HL-60 (cell line): ENCODE measurements at regions not wholly inside any gene's neighbourhood (a gene's known extent, or its start where the extent isn't known, plus 50 kb on each side); places are given as distances from the start of the nearest gene placed in this dataset.

Source experiments
- CTCF ChIP-seq: IDR thresholded peaks from one replicate; pipeline ENCODE4 v1.5.1; 2011; ENCODE audit warnings: low read length, control low read depth, inconsistent platforms; ENCODE audit not compliant: insufficient read depth
- GABPA ChIP-seq: IDR thresholded peaks from 2 replicates; pipeline ENCODE4 v1.6.1; 2012; ENCODE audit warnings: low read depth
- POLR2AphosphoS5 ChIP-seq: IDR thresholded peaks from 2 replicates; pipeline ENCODE4 v1.6.1; 2012; ENCODE audit warnings: low read depth
- SPI1 ChIP-seq: IDR thresholded peaks from 2 replicates; pipeline ENCODE4 v1.6.1; 2012; ENCODE audit warnings: low read depth, mild to moderate bottlenecking, borderline replicate concordance

DNA sequence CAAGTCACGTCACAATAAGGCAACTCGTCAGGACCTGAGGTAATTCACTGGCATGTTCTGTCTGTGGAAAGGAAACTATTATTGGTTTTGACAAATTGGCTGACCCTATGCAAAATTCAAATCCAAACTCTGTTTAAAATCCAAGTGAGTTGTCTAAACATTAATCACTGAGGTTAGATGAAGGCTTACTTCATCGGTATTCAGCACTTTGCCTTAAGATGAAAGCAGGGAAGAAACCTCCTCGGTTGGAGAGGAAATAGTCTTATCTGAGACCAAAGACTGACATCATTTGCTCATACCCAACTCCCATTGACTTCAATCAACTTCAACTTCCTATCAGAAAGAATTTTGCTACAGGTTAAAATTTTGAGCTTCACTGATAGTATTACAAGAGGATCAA is 355.1 kb upstream of the MBL2 start:
- TF ChIP-seq CTCF (no peak), POLR2AphosphoS5 (no peak), GABPA (no peak), SPI1 (no peak)
